DND-41 (cell line): ENCODE measurements at regions not wholly inside any gene's neighbourhood (a gene's known extent, or its start where the extent isn't known, plus 50 kb on each side); places are given as distances from the start of the nearest gene placed in this dataset.

Experiments
- CTCF ChIP-seq: IDR thresholded peaks from 2 replicates; pipeline ENCODE4 v1.5.1; 2012; ENCODE audit warnings: borderline replicate concordance, low read length, moderate library complexity, mild to moderate bottlenecking; ENCODE audit not compliant: poor library complexity, severe bottlenecking; ENCODE audit errors: extremely low read depth
- EZH2 ChIP-seq: IDR thresholded peaks from 3 replicates; pipeline ENCODE4 v1.6.1; 2012; ENCODE audit warnings: borderline replicate concordance, low read depth, mild to moderate bottlenecking, moderate library complexity, low read length, inconsistent platforms; ENCODE audit not compliant: severe bottlenecking

- TF ChIP-seq CTCF (no peak), EZH2 (no peak)
Measured at GRCh38 chr9:126205845-126206498, 120.7 kb upstream of the MVB12B start.
